Left ventricle myocardium superior (tissue), 1 donor: ENCODE measurements at regions not wholly inside any gene's neighbourhood (a gene's known extent, or its start where the extent isn't known, plus 50 kb on each side); places are given as distances from the start of the nearest gene placed in this dataset.

Experiments
- ATAC-seq: fragments of 200-7000 bp; cut with Tn5 transposase; one replicate; pipeline ENCODE4 v1.9.1; 2020; ENCODE audit warnings: mild to moderate bottlenecking, moderate library complexity
- DNase-seq: peaks from one replicate; pipeline ENCODE4 v3.0.0-alpha.2; 2020
- intact Hi-C: fragments of 100-400 bp; cut with micrococcal nuclease; formaldehyde crosslinking; loops from one replicate; pipeline ENCODE4 v1.11.0; 2022
- donor health status: DM: no; HTN: yes; CAD: no; lungs with severe emphysema.

- peak; percentile 75 for ATAC-seq
These were observed 248.6 kb upstream of the ANKRD55 start for GRCh38 chr5:56481428-56482357.

GRCh38 chr5:56480705-56481427, 247.7 kb upstream of the ANKRD55 start:
- ATAC-seq (peak; percentile 83), DNase-seq (peak; percentile 79)
- intact Hi-C loops = no loop called here

More at GRCh38 chr5:56481428-56482357, 248.6 kb upstream of the ANKRD55 start:
- intact Hi-C loops = no loop called here
- peak; percentile 62 for DNase-seq

- DNase-seq = no peak
- ATAC-seq = peak; percentile 8
- intact Hi-C loops = no loop called here
These were observed 247.1 kb upstream of the ANKRD55 start for GRCh38 chr5:56480078-56480704.

- ATAC-seq = no peak
- intact Hi-C loops = no loop called here
- no peak for DNase-seq
These were observed 246.6 kb upstream of the ANKRD55 start for GRCh38 chr5:56479696-56480077.

- DNase-seq (no peak), ATAC-seq (no peak)
- intact Hi-C loops = no loop called here
These were observed 246.0 kb upstream of the ANKRD55 start for GRCh38 chr5:56479126-56479525.

- no peak for ATAC-seq
- intact Hi-C loops = no loop called here
- DNase-seq = no peak
These were observed 244.9 kb upstream of the ANKRD55 start for GRCh38 chr5:56478062-56478461.

- DNase-seq (no peak), ATAC-seq (no peak)
- intact Hi-C loops = no loop called here
These were observed 243.3 kb upstream of the ANKRD55 start for GRCh38 chr5:56476487-56476856.

- DNase-seq (no peak), ATAC-seq (no peak)
- intact Hi-C loops = no loop called here
These were observed 242.8 kb upstream of the ANKRD55 start for GRCh38 chr5:56475689-56476486.

- intact Hi-C loops = no loop called here
- ATAC-seq (no peak), DNase-seq (no peak)
These were observed 238.6 kb upstream of the ANKRD55 start for GRCh38 chr5:56471707-56472106.

GRCh38 chr5:56470007-56470406, 236.9 kb upstream of the ANKRD55 start:
- ATAC-seq (no peak), DNase-seq (no peak)
- intact Hi-C loops = no loop called here

- ATAC-seq (no peak), DNase-seq (no peak)
- intact Hi-C loops = no loop called here
These were observed 235.1 kb upstream of the ANKRD55 start for GRCh38 chr5:56468277-56468676.

GRCh38 chr5:56467176-56467717, 234.1 kb upstream of the ANKRD55 start:
- intact Hi-C loops = no loop called here
- ATAC-seq (no peak), DNase-seq (no peak)

- ATAC-seq = no peak
- DNase-seq = no peak
- intact Hi-C loops = no loop called here
These were observed 233.1 kb upstream of the ANKRD55 start for GRCh38 chr5:56466136-56466816.

- ATAC-seq = no peak
- no peak for DNase-seq
- intact Hi-C loops = no loop called here
These were observed 232.6 kb upstream of the ANKRD55 start for GRCh38 chr5:56465769-56466135.

- ATAC-seq = peak; percentile 75
- no peak for DNase-seq
- intact Hi-C loops = no loop called here
These were observed 232.0 kb upstream of the ANKRD55 start for GRCh38 chr5:56464935-56465768.

- intact Hi-C loops = no loop called here
- ATAC-seq = no peak
- no peak for DNase-seq
These were observed 230.9 kb upstream of the ANKRD55 start for GRCh38 chr5:56463944-56464571.

- ATAC-seq = no peak
- intact Hi-C loops = no loop called here
These were observed 228.5 kb upstream of the ANKRD55 start for GRCh38 chr5:56461584-56461983.

More at GRCh38 chr5:56461584-56461983, 228.5 kb upstream of the ANKRD55 start:
- no peak for DNase-seq
